ENCODE measurements at regions not wholly inside any gene's neighbourhood (a gene's known extent, or its start where the extent isn't known, plus 50 kb on each side); places are given as distances from the start of the nearest gene placed in this dataset.
"Not testable (repeated sequence)": the region's sequence is repeated elsewhere in the genome, so short reads cannot be mapped to it uniquely, and the experiment has no call there.

- no peak for DNase-seq (ENCODE audit: low spot score)
Measured at GRCh38 chr2:82498777-82499443, 1960.2 kb downstream of the SUCLG1 start.

GRCh38 chr2:82494739-82495138, 1964.3 kb downstream of the SUCLG1 start:
- no peak for DNase-seq (ENCODE audit: low spot score)

- no peak for DNase-seq (ENCODE audit: low spot score)
Measured at GRCh38 chr2:82491591-82491990, 1967.5 kb downstream of the SUCLG1 start.

GRCh38 chr2:82487354-82487753, 1971.7 kb downstream of the SUCLG1 start:
- no peak for DNase-seq (ENCODE audit: low spot score)

GRCh38 chr2:82485701-82486100, 1973.4 kb downstream of the SUCLG1 start:
- DNase-seq (ENCODE audit: low spot score) = no peak

GRCh38 chr2:82481207-82481606, 1977.9 kb downstream of the SUCLG1 start:
- no peak for DNase-seq (ENCODE audit: low spot score)

- no peak for DNase-seq (ENCODE audit: low spot score)
Measured at GRCh38 chr2:82478641-82479040, 1980.4 kb downstream of the SUCLG1 start.

GRCh38 chr2:82476094-82476493, 1983.0 kb downstream of the SUCLG1 start:
- no peak for DNase-seq (ENCODE audit: low spot score)

- DNase-seq (ENCODE audit: low spot score) = no peak
Measured at GRCh38 chr2:82428251-82428650, 2030.8 kb downstream of the SUCLG1 start.

- no peak for DNase-seq (ENCODE audit: low spot score)
Measured at GRCh38 chr2:82412021-82412420, 2047.1 kb downstream of the SUCLG1 start.

- no peak for DNase-seq (ENCODE audit: low spot score)
Measured at GRCh38 chr2:82411071-82411470, 2048.0 kb downstream of the SUCLG1 start.

GRCh38 chr2:82395531-82395930, 2063.5 kb downstream of the SUCLG1 start:
- no peak for DNase-seq (ENCODE audit: low spot score)

- DNase-seq (ENCODE audit: low spot score) = no peak
Measured at GRCh38 chr2:82391386-82391785, 2067.7 kb downstream of the SUCLG1 start.

- no peak for DNase-seq (ENCODE audit: low spot score)
Measured at GRCh38 chr2:82355622-82356021, 2051.1 kb upstream of the LRRTM1 start.

GRCh38 chr2:82345910-82346309, 2041.4 kb upstream of the LRRTM1 start:
- no peak for DNase-seq (ENCODE audit: low spot score)

- DNase-seq (ENCODE audit: low spot score) = no peak
Measured at GRCh38 chr2:82344670-82345069, 2040.1 kb upstream of the LRRTM1 start.

GRCh38 chr2:82342356-82342755, 2037.8 kb upstream of the LRRTM1 start:
- no peak for DNase-seq (ENCODE audit: low spot score)

GRCh38 chr2:82340578-82341053, 2036.1 kb upstream of the LRRTM1 start:
- no peak for DNase-seq (ENCODE audit: low spot score)

- DNase-seq (ENCODE audit: low spot score) = no peak
Measured at GRCh38 chr2:82339805-82340204, 2035.3 kb upstream of the LRRTM1 start.

GRCh38 chr2:82333697-82334096, 2029.1 kb upstream of the LRRTM1 start:
- DNase-seq (ENCODE audit: low spot score) = no peak

GRCh38 chr2:82330155-82330554, 2025.6 kb upstream of the LRRTM1 start:
- DNase-seq (ENCODE audit: low spot score) = no peak

- DNase-seq (ENCODE audit: low spot score) = not testable (repeated sequence)
Measured at GRCh38 chr2:82326180-82326767, 2021.7 kb upstream of the LRRTM1 start.

- DNase-seq (ENCODE audit: low spot score) = no peak
Measured at GRCh38 chr2:82320296-82320695, 2015.7 kb upstream of the LRRTM1 start.

GRCh38 chr2:82317012-82317411, 2012.5 kb upstream of the LRRTM1 start:
- no peak for DNase-seq (ENCODE audit: low spot score)

Measured in ecto neural progenitor cell (in vitro differentiated cells).